Bronchial epithelial cell (primary cell): ENCODE measurements at regions not wholly inside any gene's neighbourhood (a gene's known extent, or its start where the extent isn't known, plus 50 kb on each side); places are given as distances from the start of the nearest gene placed in this dataset.

Experiments
- DNase-seq: peaks from one replicate; pipeline ENCODE4 v3.0.0-alpha.2; 2010; ENCODE audit warnings: low read depth
- FAIRE-seq: peaks from 2 replicates; lab custom pipeline; 2011; peaks lifted over from hg19 to GRCh38; lab: Jason Lieb, UNC
- H3K27me3 ChIP-seq: 2 replicates; pipeline ENCODE4 v1.5.1; 2011; ENCODE audit warnings: low read length; ENCODE audit not compliant: control insufficient read depth, insufficient read depth
- H3K36me3 ChIP-seq: 2 replicates; pipeline ENCODE4 v1.5.1; 2011; ENCODE audit warnings: low read length; ENCODE audit not compliant: control insufficient read depth, insufficient read depth
- H3K4me3 ChIP-seq: 2 replicates; pipeline ENCODE4 v1.5.1; 2011; ENCODE audit warnings: mild to moderate bottlenecking, low read depth, low read length, control low read depth
- CTCF ChIP-seq: IDR thresholded peaks from 2 replicates; pipeline ENCODE4 v1.5.1; 2011; ENCODE audit warnings: mild to moderate bottlenecking, moderate library complexity, low read length, control low read depth, inconsistent platforms; ENCODE audit not compliant: insufficient read depth, severe bottlenecking

GRCh38 chr6:129967427-129967826 is 51.0 kb upstream of the L3MBTL3 start:
- Histone ChIP-seq H3K36me3 (no peaks in the 10 kb centered on the region), H3K4me3 (no peak overlapping the region), H3K27me3 (no peaks in the 10 kb centered on the region)
- FAIRE-seq (no peak), DNase-seq (no peak)
- no peak for TF ChIP-seq CTCF

- Histone ChIP-seq H3K36me3 (no peaks in the 10 kb centered on the region), H3K27me3 (no peaks in the 10 kb centered on the region), H3K4me3 (no peak overlapping the region)
- no peak for DNase-seq
- FAIRE-seq, result no peak
- TF ChIP-seq CTCF, result no peak
Measured at GRCh38 chr6:129966125-129966524, 52.3 kb upstream of the L3MBTL3 start.

DNA sequence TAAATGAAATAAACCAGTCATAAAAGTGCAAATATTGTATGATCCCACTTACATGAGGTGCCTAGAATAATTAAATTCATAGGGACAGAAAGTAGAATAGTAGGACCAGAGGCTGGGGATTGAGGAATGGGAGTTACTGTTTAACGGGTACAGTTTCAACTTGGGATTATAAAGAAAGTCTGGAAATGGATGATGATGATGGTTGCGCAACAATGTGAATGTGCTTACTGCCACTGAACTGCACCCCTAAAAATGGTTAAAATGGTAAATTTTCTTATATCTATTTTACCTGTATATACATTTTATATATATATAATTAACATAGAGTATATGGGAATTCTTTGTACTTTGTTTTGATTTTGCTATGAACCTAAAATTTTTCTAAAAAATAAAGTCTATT is 53.3 kb upstream of the L3MBTL3 start:
- Histone ChIP-seq H3K36me3 (no peaks in the 10 kb centered on the region), H3K4me3 (no peak overlapping the region), H3K27me3 (no peaks in the 10 kb centered on the region)
- FAIRE-seq (no peak), DNase-seq (no peak)
- TF ChIP-seq CTCF, result no peak

DNA sequence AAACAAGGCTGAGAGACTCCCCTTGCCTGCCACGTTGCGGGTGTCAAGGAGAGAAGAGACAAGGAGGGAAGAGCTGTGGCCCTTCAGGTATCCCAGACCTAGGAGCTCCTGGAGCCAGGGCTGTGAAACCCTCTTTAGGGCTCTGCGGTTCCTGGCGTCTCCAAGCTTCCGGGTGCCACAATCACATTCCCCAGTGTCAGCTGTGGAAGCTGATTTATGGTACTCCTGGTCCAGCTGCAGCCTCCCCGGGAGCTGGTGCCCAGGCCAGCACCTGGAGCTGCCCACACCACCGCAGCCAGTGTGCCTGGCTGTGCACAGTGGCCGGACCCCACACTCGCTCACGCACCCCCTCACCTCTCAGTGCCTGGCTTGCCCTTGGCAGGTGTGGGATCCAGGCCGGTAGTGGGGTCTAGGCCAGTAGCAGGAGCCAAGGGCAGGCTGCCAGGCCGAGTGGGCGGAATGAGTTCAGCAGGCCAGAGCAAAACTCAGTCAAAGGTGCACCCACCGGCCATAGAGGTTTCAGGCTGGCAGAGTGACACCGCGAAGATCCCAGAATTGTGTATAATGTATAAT is 58.9 kb upstream of the L3MBTL3 start:
- H3K27me3 ChIP-seq, result no peaks in the 10 kb centered on the region
- no peak for FAIRE-seq

GRCh38 chr6:129957941-129958898 is 60.2 kb upstream of the L3MBTL3 start:
- no peaks in the 10 kb centered on the region for H3K36me3 ChIP-seq
- no peak for FAIRE-seq
- no peak overlapping the region for H3K4me3 ChIP-seq
- TF ChIP-seq CTCF, result no peak
- no peaks in the 10 kb centered on the region for H3K27me3 ChIP-seq
- no peak for DNase-seq

More for the DNA sequence above, 58.9 kb upstream of the L3MBTL3 start:
- DNase-seq, result no peak
- no peak overlapping the region for H3K4me3 ChIP-seq
- no peak for TF ChIP-seq CTCF
- H3K36me3 ChIP-seq, result no peaks in the 10 kb centered on the region
